ENCODE measurements at regions not wholly inside any gene's neighbourhood (a gene's known extent, or its start where the extent isn't known, plus 50 kb on each side); places are given as distances from the start of the nearest gene placed in this dataset.

DNA sequence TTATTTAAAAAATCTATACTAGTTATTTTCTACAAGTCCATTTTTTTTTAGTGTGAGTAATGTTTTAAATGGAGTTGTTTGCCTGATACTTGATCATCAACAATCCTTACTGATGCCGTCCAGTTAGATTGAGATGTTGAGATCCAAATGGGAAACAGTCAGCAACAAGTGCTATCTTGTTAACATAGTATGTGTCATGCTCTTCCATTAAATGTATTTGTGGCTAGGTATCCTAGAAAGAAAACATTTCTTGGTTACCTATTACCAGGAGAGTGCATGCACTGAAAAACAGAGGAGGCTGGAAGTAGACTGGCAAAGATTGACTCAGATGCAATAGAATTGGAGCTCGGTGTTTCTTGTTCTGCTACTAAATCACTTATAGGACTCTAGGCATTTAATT lies 123.4 kb upstream of the MAN2A1 start:
- TF ChIP-seq POLR2A (IDR thresholded peaks at IDR 0.05; ENCODE audit: low read depth, low read length) (no peak), POLR2AphosphoS5 (IDR thresholded peaks at IDR 0.05; ENCODE audit: low read depth, low read length) (no peak), TAF1 (IDR thresholded peaks at IDR 0.05; ENCODE audit: borderline replicate concordance, low read depth, low read length) (no peak)
